ENCODE measurements at regions not wholly inside any gene's neighbourhood (a gene's known extent, or its start where the extent isn't known, plus 50 kb on each side); places are given as distances from the start of the nearest gene placed in this dataset.

DNA sequence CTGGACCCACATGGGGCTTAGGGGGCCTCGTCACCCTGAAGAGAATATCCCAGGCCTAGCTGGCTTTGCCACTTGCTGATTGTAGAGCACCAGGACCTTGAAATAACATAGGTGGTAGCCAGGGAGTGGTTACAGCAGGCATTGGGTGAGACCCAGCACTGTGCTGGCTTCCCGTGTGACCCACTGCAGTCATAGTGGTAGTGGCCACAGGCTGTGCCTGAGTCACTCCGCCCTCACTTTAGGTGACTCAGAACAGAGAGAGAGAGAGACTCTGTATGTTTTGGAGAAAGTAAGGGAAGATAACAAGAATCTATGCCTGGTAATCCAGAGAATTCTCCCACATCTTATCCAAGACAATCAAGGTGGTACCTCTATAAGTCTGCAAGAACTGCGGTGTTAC lies 98.7 kb upstream of the LHX8 start (continued):
- TF ChIP-seq SMC3 (IDR thresholded peaks at IDR 0.05; ENCODE audit: low read length): no peak
- TF ChIP-seq ZFP36 (IDR thresholded peaks at IDR 0.05; ENCODE audit: borderline replicate concordance, low read depth, low read length, partially characterized antibody): no peak
- TF ChIP-seq GATAD2A (CRISPR knock-in tag; IDR thresholded peaks at IDR 0.05): no peak
- TF ChIP-seq ZFP90 (CRISPR knock-in tag; IDR thresholded peaks at IDR 0.05; ENCODE audit: borderline replicate concordance): no peak
- TF ChIP-seq MNT (IDR thresholded peaks at IDR 0.05): no peak
- TF ChIP-seq TFDP2 (CRISPR knock-in tag; IDR thresholded peaks at IDR 0.05): no peak
- TF ChIP-seq ZNF614 (CRISPR knock-in tag; IDR thresholded peaks at IDR 0.05; ENCODE audit: borderline replicate concordance): no peak

DNA sequence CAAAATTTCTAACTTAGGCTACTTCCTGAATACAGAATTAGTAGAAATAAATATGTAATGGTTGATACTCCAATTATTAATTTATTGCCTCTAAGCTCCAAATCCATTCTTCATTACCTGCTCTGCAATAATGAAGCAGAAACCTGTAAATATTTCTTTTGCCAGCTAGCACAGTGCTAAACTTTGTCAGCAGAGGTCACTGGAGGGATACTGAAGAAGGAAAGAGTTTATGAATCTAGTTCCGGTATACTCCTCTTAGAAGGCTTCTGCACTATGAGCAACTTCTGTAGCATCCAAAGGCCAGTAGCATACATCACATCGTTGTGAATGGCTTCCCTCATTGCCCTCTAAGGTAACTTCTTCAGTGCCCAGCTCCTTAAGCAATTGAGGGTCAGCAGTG lies 81.0 kb upstream of the LHX8 start:
- no peak overlapping the region for H2AFZ ChIP-seq (ENCODE audit: low read length)
- ATAC-seq (peak; percentile 63; the same call in 2 of the 3 replicates), FAIRE-seq (no peak), DNase-seq (ENCODE audit: low spot score) (no peak)
- H3K4me1 ChIP-seq (ENCODE audit: insufficient read depth, low read length): no peaks in the 10 kb centered on the region
- H3K4me2 ChIP-seq (ENCODE audit: low read depth, low read length): no peak overlapping the region
- in situ Hi-C loops (cut with HindIII; ENCODE audit: extremely low pct_ligation_motif_present, low pct_unique_long_range_greater_than_20kb): no loop called here
- no peak overlapping the region for H3K4me3 ChIP-seq (replicated peaks in 1 of 3; ENCODE audit: insufficient read depth in 1 of 3, low read depth in 2 of 3, low read length in 3 of 3)
- H3K36me3 ChIP-seq (replicated peaks in 1 of 2; ENCODE audit: control insufficient read depth in 1 of 2, insufficient read depth in 2 of 2, low read length in 2 of 2): no peaks in the 10 kb centered on the region
- 0% methylated on average over 2 of the region's 2 CpGs for WGBS (ENCODE audit: low lambda C conversion rate)
- no TSS peak for BruUV-seq (replicated peaks)
- H4K20me1 ChIP-seq (ENCODE audit: insufficient read depth, low read length): no peaks in the 10 kb centered on the region
- no peaks in the 10 kb centered on the region for H3K79me2 ChIP-seq (ENCODE audit: insufficient read depth, low read length)
- no peak overlapping the region for H3K9ac ChIP-seq (ENCODE audit: insufficient read depth, low read depth, low read length)
- intact Hi-C loops (cut with micrococcal nuclease; ENCODE audit: unreplicated experiment): loop anchor here (5.0 kb wide), 1 partner anchor 149 kb away; no protein-coding TSS in a partner anchor
- CTCF ChIA-PET (ENCODE audit: low intra/inter-chr PET ratio, low total read pairs): no interaction called here
- TF ChIP-seq CTCF (CRISPR knock-in tag; IDR thresholded peaks at IDR 0.05) (0 out of 2 replicates have a peak, but pooled peaks have one; percentile 21), ZNF570 (CRISPR knock-in tag; IDR thresholded peaks at IDR 0.05; ENCODE audit: borderline replicate concordance) (no peak), PATZ1 (CRISPR knock-in tag; IDR thresholded peaks at IDR 0.05) (no peak), STAG1 (CRISPR knock-in tag; IDR thresholded peaks at IDR 0.05) (peak; percentile 36)
- TF ChIP-seq, protein P1, sequence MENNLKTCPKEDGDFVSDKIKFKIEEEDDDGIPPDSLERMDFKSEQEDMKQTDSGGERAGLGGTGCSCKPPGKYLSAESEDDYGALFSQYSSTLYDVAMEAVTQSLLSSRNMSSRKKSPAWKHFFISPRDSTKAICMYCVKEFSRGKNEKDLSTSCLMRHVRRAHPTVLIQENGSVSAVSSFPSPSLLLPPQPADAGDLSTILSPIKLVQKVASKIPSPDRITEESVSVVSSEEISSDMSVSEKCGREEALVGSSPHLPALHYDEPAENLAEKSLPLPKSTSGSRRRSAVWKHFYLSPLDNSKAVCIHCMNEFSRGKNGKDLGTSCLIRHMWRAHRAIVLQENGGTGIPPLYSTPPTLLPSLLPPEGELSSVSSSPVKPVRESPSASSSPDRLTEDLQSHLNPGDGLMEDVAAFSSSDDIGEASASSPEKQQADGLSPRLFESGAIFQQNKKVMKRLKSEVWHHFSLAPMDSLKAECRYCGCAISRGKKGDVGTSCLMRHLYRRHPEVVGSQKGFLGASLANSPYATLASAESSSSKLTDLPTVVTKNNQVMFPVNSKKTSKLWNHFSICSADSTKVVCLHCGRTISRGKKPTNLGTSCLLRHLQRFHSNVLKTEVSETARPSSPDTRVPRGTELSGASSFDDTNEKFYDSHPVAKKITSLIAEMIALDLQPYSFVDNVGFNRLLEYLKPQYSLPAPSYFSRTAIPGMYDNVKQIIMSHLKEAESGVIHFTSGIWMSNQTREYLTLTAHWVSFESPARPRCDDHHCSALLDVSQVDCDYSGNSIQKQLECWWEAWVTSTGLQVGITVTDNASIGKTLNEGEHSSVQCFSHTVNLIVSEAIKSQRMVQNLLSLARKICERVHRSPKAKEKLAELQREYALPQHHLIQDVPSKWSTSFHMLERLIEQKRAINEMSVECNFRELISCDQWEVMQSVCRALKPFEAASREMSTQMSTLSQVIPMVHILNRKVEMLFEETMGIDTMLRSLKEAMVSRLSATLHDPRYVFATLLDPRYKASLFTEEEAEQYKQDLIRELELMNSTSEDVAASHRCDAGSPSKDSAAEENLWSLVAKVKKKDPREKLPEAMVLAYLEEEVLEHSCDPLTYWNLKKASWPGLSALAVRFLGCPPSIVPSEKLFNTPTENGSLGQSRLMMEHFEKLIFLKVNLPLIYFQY (CRISPR knock-in tag; IDR thresholded peaks at IDR 0.05; ENCODE audit: borderline replicate concordance): no peak
- no peaks in the 10 kb centered on the region for H3K27me3 ChIP-seq (ENCODE audit: control insufficient read depth in 1 of 2, insufficient read depth in 2 of 2, low read length in 2 of 2)
- POLR2A ChIA-PET: no interaction called here
- no peak overlapping the region for H3K27ac ChIP-seq (ENCODE audit: extremely low read length, insufficient read depth, low read length)
- H3K9me3 ChIP-seq (ENCODE audit: low read length): no peaks in the 10 kb centered on the region; the same call in 1 of the 2 replicates
